Activated CD4-positive, alpha-beta T cell treated with anti-CD3 and anti-CD28 coated beads for 36 hours (primary cell): ENCODE measurements at regions not wholly inside any gene's neighbourhood (a gene's known extent, or its start where the extent isn't known, plus 50 kb on each side); places are given as distances from the start of the nearest gene placed in this dataset.

Experiments used
- ATAC-seq: fragments of 200-7000 bp; cut with Tn5 transposase; one replicate; pipeline ENCODE4 v1.10.0; 2021; ENCODE audit warnings: mild to moderate bottlenecking, moderate library complexity
- CTCF ChIA-PET: fragments of 350-600 bp; sonication (Branson Sonifier 250); formaldehyde crosslinking; loops from one replicate; lab custom pipeline; 2021; ENCODE audit warnings: antibody characterized with exemption; lab: Charles Lee
- POLR2A ChIA-PET: fragments of 350-600 bp; sonication (Branson Sonifier 250); formaldehyde crosslinking; loops from one replicate; lab custom pipeline; 2021; ENCODE audit warnings: antibody characterized with exemption, inconsistent platforms; lab: Charles Lee
- DNase-seq: peaks from one replicate; pipeline ENCODE4 v3.0.0-alpha.2; 2020
- H3K27ac Mint-ChIP-seq: one replicate; pipeline ENCODE4 v1.8.0; 2021; ENCODE audit warnings: mixed read lengths
- H3K27me3 Mint-ChIP-seq: one replicate; pipeline ENCODE4 v1.8.0; 2021; ENCODE audit warnings: mixed read lengths
- H3K36me3 Mint-ChIP-seq: one replicate; pipeline ENCODE4 v1.8.0; 2021; ENCODE audit warnings: low read depth, mixed read lengths
- H3K4me1 Mint-ChIP-seq: one replicate; pipeline ENCODE4 v1.8.0; 2021; ENCODE audit warnings: mixed read lengths
- H3K4me3 Mint-ChIP-seq: one replicate; pipeline ENCODE4 v1.8.0; 2021; ENCODE audit warnings: mild to moderate bottlenecking, moderate library complexity, mixed read lengths
- H3K9me3 Mint-ChIP-seq: one replicate; pipeline ENCODE4 v1.8.0; 2021; ENCODE audit warnings: low read depth, mixed read lengths
- intact Hi-C, 2 experiments: fragments of 100-400 bp; cut with DNase I in 1 of 2; cut with micrococcal nuclease in 1 of 2; formaldehyde crosslinking; loops; one replicate each; pipeline versions ENCODE4 v1.14.2 to v1.15.1; 2022 to 2024; cut with DNase I, micrococcal nuclease

GRCh38 chr13:111640006-111640405 lies 319.6 kb downstream of the TEX29 start:
- Mint-ChIP-seq H3K27ac (no peak overlapping the region), H3K27me3 (peaks cover 4% of the 10 kb centered on the region), H3K4me3 (no peak overlapping the region), H3K4me1 (no peaks in the 10 kb centered on the region), H3K9me3 (no peaks in the 10 kb centered on the region), H3K36me3 (no peaks in the 10 kb centered on the region)
- POLR2A ChIA-PET = no interaction called here
- no peak for ATAC-seq
- no peak for DNase-seq
- CTCF ChIA-PET = no interaction called here
- intact Hi-C loops = no loop called here

GRCh38 chr13:111640476-111640875 lies 320.0 kb downstream of the TEX29 start:
- ATAC-seq (no peak), DNase-seq (no peak)
- Mint-ChIP-seq H3K4me3 (no peak overlapping the region), H3K9me3 (no peaks in the 10 kb centered on the region), H3K4me1 (no peaks in the 10 kb centered on the region), H3K27ac (no peak overlapping the region), H3K36me3 (no peaks in the 10 kb centered on the region), H3K27me3 (peaks cover 5% of the 10 kb centered on the region)
- ChIA-PET CTCF (no interaction called here), POLR2A (no interaction called here)
- intact Hi-C loops = no loop called here

GRCh38 chr13:111642156-111642767 lies 321.8 kb downstream of the TEX29 start:
- Mint-ChIP-seq H3K36me3 (no peaks in the 10 kb centered on the region), H3K27me3 (peaks cover 5% of the 10 kb centered on the region), H3K9me3 (no peaks in the 10 kb centered on the region), H3K4me1 (no peaks in the 10 kb centered on the region), H3K27ac (no peak overlapping the region), H3K4me3 (no peak overlapping the region)
- ChIA-PET POLR2A (no interaction called here), CTCF (no interaction called here)
- intact Hi-C loops = no loop called here
- ATAC-seq = no peak
- DNase-seq = no peak

GRCh38 chr13:111644750-111645149 lies 324.3 kb downstream of the TEX29 start:
- CTCF ChIA-PET = no interaction called here
- H3K27me3 Mint-ChIP-seq = peaks cover 4% of the 10 kb centered on the region
- H3K4me3 Mint-ChIP-seq = no peak overlapping the region
- H3K9me3 Mint-ChIP-seq = no peaks in the 10 kb centered on the region
- DNase-seq (no peak), ATAC-seq (no peak)
- no peak overlapping the region for H3K27ac Mint-ChIP-seq
- no peaks in the 10 kb centered on the region for H3K4me1 Mint-ChIP-seq
- intact Hi-C loops = no loop called here
- POLR2A ChIA-PET = no interaction called here
- no peaks in the 10 kb centered on the region for H3K36me3 Mint-ChIP-seq

DNA sequence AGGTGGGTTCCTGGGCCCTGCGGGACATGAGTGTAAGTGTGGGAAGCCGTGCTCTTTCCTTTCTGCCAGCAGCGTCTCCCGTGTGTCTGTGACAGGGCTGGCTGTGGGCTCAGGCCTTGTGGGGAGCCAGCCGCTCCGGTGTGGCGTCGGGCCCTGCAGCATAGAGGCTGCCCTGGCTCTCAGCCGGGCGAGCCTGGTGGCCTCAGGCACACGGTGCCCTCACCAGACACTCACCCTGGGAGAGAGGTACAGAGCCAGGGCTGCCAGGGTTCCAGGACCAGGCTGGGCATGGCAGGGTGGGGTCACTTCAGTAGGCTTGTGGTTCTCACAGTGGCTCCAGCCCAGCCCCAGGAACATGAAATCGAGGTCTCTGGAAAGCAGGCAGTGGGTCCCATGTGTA lies 324.8 kb downstream of the TEX29 start:
- no peak for ATAC-seq
- Mint-ChIP-seq H3K27me3 (peaks cover 7% of the 10 kb centered on the region), H3K27ac (no peak overlapping the region), H3K36me3 (no peaks in the 10 kb centered on the region), H3K9me3 (no peaks in the 10 kb centered on the region), H3K4me3 (no peak overlapping the region), H3K4me1 (no peaks in the 10 kb centered on the region)
- no peak for DNase-seq
- CTCF ChIA-PET = no interaction called here
- POLR2A ChIA-PET = no interaction called here
- intact Hi-C loops = no loop called here

DNA sequence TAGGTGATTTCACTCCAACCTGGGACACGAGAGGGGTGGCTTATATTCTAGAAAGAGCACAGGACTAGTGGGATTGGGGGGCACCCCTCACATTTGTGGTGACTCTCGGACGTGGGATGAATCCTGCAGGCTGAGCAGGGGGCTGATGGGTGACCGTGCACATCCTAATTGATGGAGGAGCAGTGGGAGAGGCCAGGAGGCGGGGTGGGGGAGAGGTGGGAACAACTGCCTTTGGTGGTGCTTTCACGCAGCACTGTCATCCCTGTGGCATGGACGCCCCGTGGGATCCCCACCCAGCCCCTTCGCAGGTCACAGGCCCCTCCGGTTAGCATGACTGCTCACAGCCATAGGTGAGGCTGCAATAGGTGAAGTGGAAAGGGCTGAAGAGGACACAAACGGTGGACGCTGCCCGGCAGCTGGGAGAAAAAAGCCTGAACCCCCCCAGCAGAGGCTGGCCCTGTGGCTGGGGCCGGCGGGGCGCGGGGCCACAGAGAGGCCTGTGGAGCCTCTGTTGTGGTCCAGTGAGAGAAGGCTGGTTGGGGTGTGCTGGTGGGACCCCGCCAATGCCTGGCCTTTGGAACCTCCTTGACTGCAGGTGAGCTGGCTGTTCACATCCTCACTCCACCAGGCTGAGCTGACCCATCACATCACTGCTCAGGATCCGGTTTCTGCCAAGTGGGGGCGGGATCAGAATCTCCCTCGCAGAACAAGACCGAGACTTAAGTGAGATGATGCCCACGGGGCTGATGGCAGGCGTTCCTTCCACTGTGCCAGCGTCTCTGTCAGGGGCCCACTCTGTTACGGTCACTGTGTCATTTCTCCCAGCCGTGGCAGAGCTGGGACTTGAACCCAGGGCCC lies 325.4 kb downstream of the TEX29 start:
- Mint-ChIP-seq H3K4me1 (no peaks in the 10 kb centered on the region), H3K27me3 (peaks cover 13% of the 10 kb centered on the region), H3K27ac (no peak overlapping the region), H3K9me3 (no peaks in the 10 kb centered on the region), H3K4me3 (no peak overlapping the region), H3K36me3 (no peaks in the 10 kb centered on the region)
- intact Hi-C loops = no loop called here
- ChIA-PET CTCF (no interaction called here), POLR2A (no interaction called here)
- no peak for ATAC-seq
- no peak for DNase-seq

DNA sequence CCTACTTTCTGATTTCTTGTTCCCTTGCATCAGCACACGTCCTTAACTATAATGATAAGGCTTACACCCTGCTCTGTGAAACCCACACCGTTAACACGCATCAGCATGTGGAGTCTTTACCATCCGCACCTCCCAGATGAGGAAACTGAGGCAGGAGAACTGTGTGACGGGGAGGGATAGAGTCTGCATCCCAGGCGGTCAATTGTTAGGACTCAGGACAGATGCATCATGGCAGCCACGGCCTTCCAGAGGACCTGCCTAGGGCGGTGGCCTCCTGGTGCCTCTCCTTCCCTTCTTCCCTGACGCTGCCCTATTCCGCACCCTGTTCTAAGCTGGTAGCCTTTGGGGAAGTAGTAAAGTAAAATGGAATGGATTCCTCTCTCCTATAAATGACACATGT lies 326.0 kb downstream of the TEX29 start:
- ATAC-seq (no peak), DNase-seq (no peak)
- intact Hi-C loops = no loop called here
- Mint-ChIP-seq H3K27ac (no peak overlapping the region), H3K4me3 (no peak overlapping the region), H3K36me3 (no peaks in the 10 kb centered on the region), H3K4me1 (no peaks in the 10 kb centered on the region), H3K27me3 (peaks cover 16% of the 10 kb centered on the region), H3K9me3 (no peaks in the 10 kb centered on the region)
- CTCF ChIA-PET = no interaction called here
- POLR2A ChIA-PET = no interaction called here

DNA sequence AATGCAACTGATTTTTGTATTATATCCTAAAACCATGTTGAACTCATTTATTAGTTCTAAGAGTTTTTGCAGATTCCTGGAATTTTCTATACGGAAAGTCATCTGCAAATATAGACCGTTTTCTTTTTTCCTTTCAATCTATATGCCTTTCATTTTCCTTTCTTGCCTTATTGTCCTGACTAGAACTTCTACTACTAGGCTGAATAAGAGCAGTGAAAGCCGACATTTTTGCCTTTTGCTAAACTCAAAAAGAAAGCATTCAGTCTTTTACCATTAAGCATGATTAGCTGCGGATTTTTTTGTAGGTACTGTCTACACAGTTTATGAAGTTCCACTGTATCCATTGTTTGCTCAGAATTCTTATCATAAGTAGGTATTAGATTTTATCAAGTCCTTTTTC lies 328.4 kb downstream of the TEX29 start:
- Mint-ChIP-seq H3K9me3 (no peaks in the 10 kb centered on the region), H3K27ac (no peak overlapping the region), H3K4me1 (no peaks in the 10 kb centered on the region), H3K27me3 (peaks cover 27% of the 10 kb centered on the region), H3K36me3 (no peaks in the 10 kb centered on the region), H3K4me3 (no peak overlapping the region)
- ATAC-seq = no peak
- intact Hi-C loops = no loop called here
- CTCF ChIA-PET = no interaction called here
- POLR2A ChIA-PET = no interaction called here
- no peak for DNase-seq

- Mint-ChIP-seq H3K27me3 (peaks cover 28% of the 10 kb centered on the region), H3K4me1 (no peaks in the 10 kb centered on the region), H3K9me3 (no peaks in the 10 kb centered on the region), H3K27ac (no peak overlapping the region), H3K4me3 (no peak overlapping the region), H3K36me3 (no peaks in the 10 kb centered on the region)
- ChIA-PET CTCF (no interaction called here), POLR2A (no interaction called here)
- ATAC-seq (no peak), DNase-seq (no peak)
- intact Hi-C loops = no loop called here
Observed at GRCh38 chr13:111650626-111651025, 330.2 kb downstream of the TEX29 start.

GRCh38 chr13:111652676-111653075 lies 332.2 kb downstream of the TEX29 start:
- intact Hi-C loops = no loop called here
- POLR2A ChIA-PET = no interaction called here

DNA sequence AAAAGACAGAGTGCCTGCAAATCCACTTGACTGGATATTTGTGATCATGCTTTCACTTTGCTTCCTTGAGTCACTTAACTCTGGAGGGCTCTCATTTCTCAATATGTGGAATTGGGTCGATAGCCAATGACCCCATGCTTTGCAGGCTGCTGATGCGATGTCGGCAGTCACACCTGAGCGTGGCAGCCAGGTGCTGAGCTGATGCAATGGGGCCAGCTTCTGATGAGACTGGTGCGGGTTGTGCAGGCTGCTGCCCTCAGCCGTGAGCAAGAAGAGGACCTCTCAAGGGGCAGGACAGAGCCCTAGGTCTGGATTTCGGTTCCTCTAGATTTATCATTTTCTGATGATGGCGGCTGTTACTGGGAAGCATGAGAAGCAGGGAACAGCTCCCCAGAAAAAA lies 334.1 kb downstream of the TEX29 start:
- peaks cover 26% of the 10 kb centered on the region for H3K27me3 Mint-ChIP-seq
- CTCF ChIA-PET = no interaction called here
- no peaks in the 10 kb centered on the region for H3K36me3 Mint-ChIP-seq
- DNase-seq (no peak), ATAC-seq (no peak)
- no peaks in the 10 kb centered on the region for H3K9me3 Mint-ChIP-seq
- no peak overlapping the region for H3K4me3 Mint-ChIP-seq
- no peaks in the 10 kb centered on the region for H3K4me1 Mint-ChIP-seq
- no peak overlapping the region for H3K27ac Mint-ChIP-seq
- POLR2A ChIA-PET = no interaction called here
- intact Hi-C loops = no loop called here

More at GRCh38 chr13:111652676-111653075, 332.2 kb downstream of the TEX29 start:
- CTCF ChIA-PET = no interaction called here
- Mint-ChIP-seq H3K4me3 (no peak overlapping the region), H3K27ac (no peak overlapping the region), H3K4me1 (no peaks in the 10 kb centered on the region), H3K27me3 (peaks cover 28% of the 10 kb centered on the region), H3K36me3 (no peaks in the 10 kb centered on the region), H3K9me3 (no peaks in the 10 kb centered on the region)
- no peak for ATAC-seq
- DNase-seq = no peak

- ATAC-seq (no peak), DNase-seq (no peak)
- Mint-ChIP-seq H3K27me3 (peaks cover 13% of the 10 kb centered on the region), H3K4me1 (no peaks in the 10 kb centered on the region), H3K36me3 (no peaks in the 10 kb centered on the region), H3K27ac (no peak overlapping the region), H3K4me3 (no peak overlapping the region), H3K9me3 (no peaks in the 10 kb centered on the region)
- ChIA-PET CTCF (no interaction called here), POLR2A (no interaction called here)
- intact Hi-C loops = no loop called here
Observed at GRCh38 chr13:111656439-111656838, 336.0 kb downstream of the TEX29 start.
